PC-3 (cell line): ENCODE measurements at regions not wholly inside any gene's neighbourhood (a gene's known extent, or its start where the extent isn't known, plus 50 kb on each side); places are given as distances from the start of the nearest gene placed in this dataset.
A peak's percentile ranks its signal among the peaks of the same experiment; 100 is the strongest.
"Not testable (repeated sequence)": the region's sequence is repeated elsewhere in the genome, so short reads cannot be mapped to it uniquely, and the experiment has no call there.

Experiments used
- ATAC-seq: fragments of 200-7000 bp; cut with Tn5 transposase; 2 replicates; pipeline ENCODE4 v1.9.1; 2020; ENCODE audit warnings: mild to moderate bottlenecking, moderate library complexity
- BruUV-seq: library from RNA; stranded (reverse); fragments of 400-500 nt; replicated peaks from 2 replicates; lab custom pipeline; 2021; lab: Mats Ljungman, UMichigan
- CTCF ChIA-PET: fragments of 300-600 bp; sonication (Branson Sonifier 250); formaldehyde crosslinking; loops from one replicate; lab custom pipeline; 2022; ENCODE audit warnings: antibody characterized with exemption; lab: Charles Lee
- POLR2A ChIA-PET: fragments of 300-600 bp; sonication (Branson Sonifier 250); formaldehyde crosslinking; loops from one replicate; lab custom pipeline; 2022; ENCODE audit warnings: antibody characterized with exemption; ENCODE audit not compliant: unreplicated experiment; lab: Charles Lee
- DNase-seq: peaks from one replicate; pipeline ENCODE4 v3.0.0-alpha.2; 2015
- H2AFZ ChIP-seq: fragments of 300-600 bp; sonication (generic); 2 replicates; pipeline ENCODE4 v1.6.0; 2016; ENCODE audit warnings: antibody characterized with exemption, low read length
- H3F3A ChIP-seq: fragments of 300-600 bp; sonication (generic); one replicate; pipeline ENCODE4 v1.6.0; 2017; ENCODE audit warnings: antibody characterized with exemption, low read length, control low read depth, mild to moderate bottlenecking; ENCODE audit not compliant: unreplicated experiment
- H3K27ac ChIP-seq: fragments of 300-600 bp; sonication (generic); 2 replicates; pipeline ENCODE4 v1.5.1; 2016; ENCODE audit warnings: mild to moderate bottlenecking, low read length
- H3K27me3 ChIP-seq: fragments of 300-600 bp; sonication (generic); 2 replicates; pipeline ENCODE4 v1.6.1; 2016; ENCODE audit warnings: low read length, mixed read lengths
- H3K36me3 ChIP-seq: fragments of 300-600 bp; sonication (generic); 2 replicates; pipeline ENCODE4 v1.6.1; 2016; ENCODE audit warnings: low read depth, mixed run types, low read length, mixed read lengths
- H3K4me1 ChIP-seq: fragments of 300-600 bp; sonication (generic); 2 replicates; pipeline ENCODE4 v1.5.1; 2016; ENCODE audit warnings: low read length; ENCODE audit not compliant: insufficient read depth
- H3K4me2 ChIP-seq: fragments of 300-600 bp; sonication (generic); 2 replicates; pipeline ENCODE4 v1.6.0; 2016; ENCODE audit warnings: low read length
- H3K4me3 ChIP-seq: fragments of 300-600 bp; sonication (generic); 2 replicates; pipeline ENCODE4 v1.5.1; 2016; ENCODE audit warnings: mild to moderate bottlenecking, low read length, mixed read lengths
- H3K79me2 ChIP-seq: fragments of 300-600 bp; sonication (generic); 2 replicates; pipeline ENCODE4 v1.6.1; 2017; ENCODE audit warnings: low read length, mixed read lengths
- H3K9ac ChIP-seq: fragments of 300-600 bp; sonication (generic); 2 replicates; pipeline ENCODE4 v1.6.0; 2016; ENCODE audit warnings: mild to moderate bottlenecking, low read length
- H3K9me2 ChIP-seq: fragments of 300-600 bp; sonication (generic); replicated peaks from 2 replicates; pipeline ENCODE4 v1.6.1; 2016; ENCODE audit warnings: mixed run types, low read length, mixed read lengths
- H3K9me3 ChIP-seq: fragments of 300-600 bp; sonication (generic); 2 replicates; pipeline ENCODE4 v1.6.1; 2016; ENCODE audit warnings: low read length, mixed read lengths
- H4K20me1 ChIP-seq: fragments of 300-600 bp; sonication (generic); 2 replicates; pipeline ENCODE4 v1.6.1; 2016; ENCODE audit warnings: low read length, mixed read lengths
- EZH2 ChIP-seq: fragments of 300-600 bp; sonication (generic); IDR thresholded peaks from one replicate; pipeline ENCODE4 v1.6.1; 2017; ENCODE audit warnings: antibody characterized with exemption, mild to moderate bottlenecking, low read length; ENCODE audit not compliant: unreplicated experiment
- EZH2phosphoT487 ChIP-seq: fragments of 300-600 bp; sonication (generic); IDR thresholded peaks from 2 replicates; pipeline ENCODE4 v1.6.1; 2018; ENCODE audit warnings: mild to moderate bottlenecking, antibody characterized with exemption, low read length, borderline replicate concordance
- intact Hi-C: fragments of 100-400 bp; cut with micrococcal nuclease; formaldehyde crosslinking; loops from 2 replicates; pipeline ENCODE4 v1.9.0; 2023
- TF ChIP-seq, protein P1 (sequence below): fragments of 300-600 bp; sonication (generic); conservative IDR thresholded peaks from 2 replicates; pipeline ENCODE4 v1.5.1; 2017; ENCODE audit warnings: antibody characterized with exemption, low read depth, mild to moderate bottlenecking, low read length

- Histone ChIP-seq H3K4me2 (no peak overlapping the region), H3K9me2 (no peaks in the 10 kb centered on the region), H3K79me2 (no peaks in the 10 kb centered on the region), H3K4me1 (no peaks in the 10 kb centered on the region), H3K4me3 (no peak overlapping the region), H3K9me3 (no peaks in the 10 kb centered on the region), H4K20me1 (no peaks in the 10 kb centered on the region), H3F3A (no peaks in the 10 kb centered on the region), H2AFZ (no peak overlapping the region), H3K36me3 (no peaks in the 10 kb centered on the region), H3K27me3 (no peaks in the 10 kb centered on the region), H3K27ac (no peak overlapping the region), H3K9ac (no peak overlapping the region)
- DNase-seq = no peak
- ATAC-seq = no peak
- POLR2A ChIA-PET = no interaction called here
- CTCF ChIA-PET = no interaction called here
- BruUV-seq = no TSS peak
- intact Hi-C loops = no loop called here
- TF ChIP-seq EZH2 (no peak), EZH2phosphoT487 (no peak)
- TF ChIP-seq, protein P1, sequence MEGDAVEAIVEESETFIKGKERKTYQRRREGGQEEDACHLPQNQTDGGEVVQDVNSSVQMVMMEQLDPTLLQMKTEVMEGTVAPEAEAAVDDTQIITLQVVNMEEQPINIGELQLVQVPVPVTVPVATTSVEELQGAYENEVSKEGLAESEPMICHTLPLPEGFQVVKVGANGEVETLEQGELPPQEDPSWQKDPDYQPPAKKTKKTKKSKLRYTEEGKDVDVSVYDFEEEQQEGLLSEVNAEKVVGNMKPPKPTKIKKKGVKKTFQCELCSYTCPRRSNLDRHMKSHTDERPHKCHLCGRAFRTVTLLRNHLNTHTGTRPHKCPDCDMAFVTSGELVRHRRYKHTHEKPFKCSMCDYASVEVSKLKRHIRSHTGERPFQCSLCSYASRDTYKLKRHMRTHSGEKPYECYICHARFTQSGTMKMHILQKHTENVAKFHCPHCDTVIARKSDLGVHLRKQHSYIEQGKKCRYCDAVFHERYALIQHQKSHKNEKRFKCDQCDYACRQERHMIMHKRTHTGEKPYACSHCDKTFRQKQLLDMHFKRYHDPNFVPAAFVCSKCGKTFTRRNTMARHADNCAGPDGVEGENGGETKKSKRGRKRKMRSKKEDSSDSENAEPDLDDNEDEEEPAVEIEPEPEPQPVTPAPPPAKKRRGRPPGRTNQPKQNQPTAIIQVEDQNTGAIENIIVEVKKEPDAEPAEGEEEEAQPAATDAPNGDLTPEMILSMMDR = no peak
Measured at GRCh38 chrX:93454509-93454908, 218.9 kb downstream of the NAP1L3 start.

- H3K4me1 ChIP-seq, CTCF ChIA-PET: not testable (repeated sequence)
Measured at GRCh38 chrX:93434721-93435120, 238.7 kb downstream of the NAP1L3 start.

GRCh38 chrX:93428497-93428896 is 244.9 kb downstream of the NAP1L3 start:
- no peaks in the 10 kb centered on the region for H3K4me1 ChIP-seq
- no peak overlapping the region for H3K27ac ChIP-seq
- H2AFZ ChIP-seq = no peak overlapping the region
- H3K9ac ChIP-seq = no peak overlapping the region
- no peaks in the 10 kb centered on the region for H3K79me2 ChIP-seq
- H3K9me2 ChIP-seq = no peaks in the 10 kb centered on the region
- ChIA-PET CTCF (no interaction called here), POLR2A (no interaction called here)
- no peaks in the 10 kb centered on the region for H3K36me3 ChIP-seq
- H3K27me3 ChIP-seq = no peaks in the 10 kb centered on the region
- intact Hi-C loops = loop anchor here (10.0 kb wide), 1 partner anchor 344 kb away; no protein-coding TSS in a partner anchor
- DNase-seq (no peak), ATAC-seq (no peak)
- no TSS peak for BruUV-seq
- no peaks in the 10 kb centered on the region for H3K9me3 ChIP-seq
- H3F3A ChIP-seq = no peaks in the 10 kb centered on the region
- TF ChIP-seq, protein P1 = no peak
- TF ChIP-seq EZH2phosphoT487 (no peak), EZH2 (no peak)
- H4K20me1 ChIP-seq = no peaks in the 10 kb centered on the region
- no peak overlapping the region for H3K4me2 ChIP-seq
- H3K4me3 ChIP-seq = no peak overlapping the region

More at GRCh38 chrX:93434721-93435120, 238.7 kb downstream of the NAP1L3 start:
- H3F3A ChIP-seq, H3K4me3 ChIP-seq, H3K9me3 ChIP-seq, H4K20me1 ChIP-seq, H3K9ac ChIP-seq, ATAC-seq, POLR2A ChIA-PET, BruUV-seq, H2AFZ ChIP-seq, H3K9me2 ChIP-seq, H3K79me2 ChIP-seq, H3K36me3 ChIP-seq, H3K27ac ChIP-seq, H3K27me3 ChIP-seq: not testable (repeated sequence)
- DNase-seq = peak; percentile 33
- 0 out of 2 replicates have a peak overlapping the region, but pooled peaks have one; percentile 19 for H3K4me2 ChIP-seq
- intact Hi-C loops = loop anchor here (5.0 kb wide), 1 partner anchor 93 kb away; no protein-coding TSS in a partner anchor
